Right lobe of liver (tissue), 6 donors: ENCODE measurements at regions not wholly inside any gene's neighbourhood (a gene's known extent, or its start where the extent isn't known, plus 50 kb on each side); places are given as distances from the start of the nearest gene placed in this dataset.

ENCODE experiments used
- ATAC-seq, 4 donors: fragments of 200-7000 bp; cut with Tn5 transposase; one replicate each; pipeline ENCODE4 v1.9.1; 2020; ENCODE audit warnings: mild to moderate bottlenecking in 4 of 4, moderate library complexity in 4 of 4
- DNase-seq, 3 donors: peaks; one replicate each; pipeline ENCODE4 v3.0.0-alpha.2; 2020
- H3K27ac ChIP-seq, 3 donors: fragments of 200-600 bp; one replicate each; pipeline ENCODE4 v1.8.0; 2022
- H3K27me3 ChIP-seq, 2 donors: fragments of 200-600 bp; one replicate each; pipeline ENCODE4 v1.8.0; 2022
- H3K36me3 ChIP-seq, 4 donors: fragments of 200-600 bp; sonication (generic) in 1 of 4; one replicate each; pipeline versions ENCODE4 v1.5.1 to v1.8.0; 2017 to 2022; ENCODE audit warnings: control low read depth in 1 of 4
- H3K4me1 ChIP-seq, 4 donors: fragments of 200-600 bp; sonication (generic) in 1 of 4; one replicate each; pipeline versions ENCODE4 v1.5.1 to v1.8.0; 2017 to 2022; ENCODE audit warnings: control low read depth in 1 of 4
- H3K4me3 ChIP-seq, 3 donors: fragments of 200-600 bp; one replicate each; pipeline ENCODE4 v1.8.0; 2022
- H3K9me3 ChIP-seq, 4 donors: fragments of 200-600 bp; sonication (generic) in 1 of 4; one replicate each; pipeline versions ENCODE4 v1.5.1 to v1.8.0; 2017 to 2022; ENCODE audit warnings: control low read depth in 1 of 4
- CTCF ChIP-seq, 4 donors: fragments of 200-600 bp in 3 of 4; fragments of 450-650 bp in 1 of 4; IDR thresholded peaks; one replicate each; pipeline versions ENCODE4 v1.5.1 to v1.8.0; 2016 to 2022; ENCODE audit warnings: antibody characterized with exemption in 4 of 4, mild to moderate bottlenecking in 2 of 4
- POLR2A ChIP-seq: fragments of 450-650 bp; IDR thresholded peaks from one replicate; pipeline ENCODE4 v1.6.1; 2017; ENCODE audit warnings: antibody characterized with exemption, mild to moderate bottlenecking
- WGBS: methylation state at CpG from one replicate; pipeline ENCODE4 v1.1.6; 2018; ENCODE audit warnings: low coverage, low lambda C conversion rate; ENCODE audit not compliant: insufficient coverage; ENCODE audit errors: missing lambda C conversion rate; 5-methylcytosine and 5-hydroxymethylcytosine counted together
- intact Hi-C, 2 donors: fragments of 100-400 bp; cut with DNase I; formaldehyde crosslinking; loops; one replicate each; pipeline versions ENCODE4 v1.11.2 to v1.14.1; 2022
- donor health status: DM: no; HTN: yes; CAD: no.
- donor health status: DM: no; HTN: no; CAD: no.
- donor health status: DM: no; HTN: no; CAD: no.
- donor health status: DM: no; HTN: yes; CAD: no.
- donor health status: DM: no; HTN: yes; CAD: no.

GRCh38 chr15:53036641-53037040, 246.5 kb upstream of the ONECUT1 start:
- TF ChIP-seq CTCF (IDR thresholded peaks at IDR 0.05) (no peak), POLR2A (no peak)
- H3K36me3 ChIP-seq, result no peaks in the 10 kb centered on the region
- WGBS, result 66% methylated on average over 2 of the region's 2 CpGs
- peaks cover 0 to 38% (median 15%) of the 10 kb centered on the region in 4 donors for H3K4me1 ChIP-seq
- H3K27me3 ChIP-seq, result no peaks in the 10 kb centered on the region
- no peak overlapping the region for H3K4me3 ChIP-seq
- no peak overlapping the region for H3K27ac ChIP-seq
- DNase-seq, result no peak
- H3K9me3 ChIP-seq, result no peaks in the 10 kb centered on the region
- ATAC-seq, result no peak
- intact Hi-C loops, result no loop called here

- WGBS, result 28% methylated on average over 4 of the region's 4 CpGs
- Histone ChIP-seq H3K9me3 (no peaks in the 10 kb centered on the region), H3K27me3 (no peaks in the 10 kb centered on the region), H3K4me1 (peaks cover 0 to 54% (median 18%) of the 10 kb centered on the region in 4 donors), H3K4me3 (peak overlapping the region in 1 of 3 donors; percentile 19), H3K36me3 (no peaks in the 10 kb centered on the region), H3K27ac (peak overlapping the region; percentile 61 to 87 (median 71))
- TF ChIP-seq CTCF (IDR thresholded peaks at IDR 0.05), result no peak
- peak; percentile 54 for TF ChIP-seq POLR2A
- ATAC-seq (peak; percentile 85 to 96 (median 93)), DNase-seq (peak; percentile 88 to 97 (median 96))
- intact Hi-C loops, result loop anchor here in 1 of 2 donors (5.0 kb wide), 1 partner anchor 253 kb away; no protein-coding TSS in a partner anchor
These were observed 244.7 kb upstream of the ONECUT1 start for GRCh38 chr15:53034767-53035245.

GRCh38 chr15:53033709-53034108, 243.6 kb upstream of the ONECUT1 start:
- DNase-seq, result no peak
- Histone ChIP-seq H3K27ac (peak overlapping the region; percentile 49 to 85 (median 61)), H3K4me3 (no peak overlapping the region), H3K27me3 (no peaks in the 10 kb centered on the region), H3K9me3 (no peaks in the 10 kb centered on the region), H3K36me3 (no peaks in the 10 kb centered on the region), H3K4me1 (peaks cover 0 to 61% (median 21%) of the 10 kb centered on the region in 4 donors)
- TF ChIP-seq CTCF (IDR thresholded peaks at IDR 0.05), result no peak
- TF ChIP-seq POLR2A, result no peak
- 60% methylated on average over 2 of the region's 4 CpGs for WGBS
- ATAC-seq, result no peak
- intact Hi-C loops, result loop anchor here in 1 of 2 donors (5.0 kb wide), 1 partner anchor 251 kb away; no protein-coding TSS in a partner anchor

- no peak overlapping the region for H3K4me3 ChIP-seq
- WGBS, result 14% methylated on average over 1 of the region's 1 CpG
- no peaks in the 10 kb centered on the region for H3K9me3 ChIP-seq
- H3K27me3 ChIP-seq, result no peaks in the 10 kb centered on the region
- no peaks in the 10 kb centered on the region for H3K36me3 ChIP-seq
- peak overlapping the region in 2 of 3 donors; percentile 17 to 85 for H3K27ac ChIP-seq
- H3K4me1 ChIP-seq, result peaks cover 0 to 57% (median 21%) of the 10 kb centered on the region in 4 donors
- no peak for TF ChIP-seq POLR2A
- no peak for TF ChIP-seq CTCF (IDR thresholded peaks at IDR 0.05)
- DNase-seq (no peak), ATAC-seq (peak in 1 of 4 donors; percentile 38)
- intact Hi-C loops, result loop anchor here in 1 of 2 donors (5.0 kb wide), 1 partner anchor 249 kb away; no protein-coding TSS in a partner anchor
These were observed 241.3 kb upstream of the ONECUT1 start for GRCh38 chr15:53031469-53031868.
